Activated naive CD8-positive, alpha-beta T cell (primary cell): ENCODE measurements at regions not wholly inside any gene's neighbourhood (a gene's known extent, or its start where the extent isn't known, plus 50 kb on each side); places are given as distances from the start of the nearest gene placed in this dataset.
"Not testable (repeated sequence)": the region's sequence is repeated elsewhere in the genome, so short reads cannot be mapped to it uniquely, and the experiment has no call there.

Source experiments
- H3K27ac Mint-ChIP-seq: one replicate; pipeline ENCODE4 v1.8.0; 2021; ENCODE audit warnings: mixed read lengths
- H3K27me3 Mint-ChIP-seq: one replicate; pipeline ENCODE4 v1.8.0; 2021; ENCODE audit warnings: mixed read lengths
- H3K36me3 Mint-ChIP-seq: one replicate; pipeline ENCODE4 v1.8.0; 2021; ENCODE audit warnings: mixed read lengths
- H3K4me1 Mint-ChIP-seq: one replicate; pipeline ENCODE4 v1.8.0; 2021; ENCODE audit warnings: low read depth, mixed read lengths
- H3K4me3 Mint-ChIP-seq: one replicate; pipeline ENCODE4 v1.8.0; 2021; ENCODE audit warnings: mild to moderate bottlenecking, mixed read lengths
- H3K9me3 Mint-ChIP-seq: one replicate; pipeline ENCODE4 v1.8.0; 2021; ENCODE audit warnings: low read depth, mixed read lengths

- Mint-ChIP-seq H3K36me3 (no peaks in the 10 kb centered on the region), H3K4me1 (no peaks in the 10 kb centered on the region), H3K27me3 (peaks cover 13% of the 10 kb centered on the region), H3K4me3 (no peak overlapping the region), H3K9me3 (no peaks in the 10 kb centered on the region), H3K27ac (no peak overlapping the region)
Measured at GRCh38 chr12:67062193-67062592, 207.0 kb upstream of the CAND1 start.

GRCh38 chr12:67067453-67068203, 201.5 kb upstream of the CAND1 start:
- no peak overlapping the region for H3K27ac Mint-ChIP-seq
- peak overlapping the region; percentile 89 for H3K4me3 Mint-ChIP-seq
- H3K9me3 Mint-ChIP-seq = no peaks in the 10 kb centered on the region
- H3K36me3 Mint-ChIP-seq = no peaks in the 10 kb centered on the region
- H3K4me1 Mint-ChIP-seq = peaks cover 21% of the 10 kb centered on the region
- H3K27me3 Mint-ChIP-seq = peaks cover 6% of the 10 kb centered on the region

GRCh38 chr12:67068204-67068731, 200.9 kb upstream of the CAND1 start:
- peak overlapping the region; percentile 84 for H3K27ac Mint-ChIP-seq

GRCh38 chr12:67068761-67069450, 200.3 kb upstream of the CAND1 start:
- Mint-ChIP-seq H3K4me3 (peak overlapping the region; percentile 91), H3K4me1 (peaks cover 21% of the 10 kb centered on the region), H3K27ac (peak overlapping the region; percentile 84), H3K36me3 (no peaks in the 10 kb centered on the region), H3K9me3 (no peaks in the 10 kb centered on the region), H3K27me3 (peaks cover 8% of the 10 kb centered on the region)

More at GRCh38 chr12:67068204-67068731, 200.9 kb upstream of the CAND1 start:
- Mint-ChIP-seq H3K27me3 (peaks cover 6% of the 10 kb centered on the region), H3K4me1 (peaks cover 21% of the 10 kb centered on the region), H3K9me3 (no peaks in the 10 kb centered on the region), H3K36me3 (no peaks in the 10 kb centered on the region), H3K4me3 (peak overlapping the region; percentile 89)

- peak overlapping the region; percentile 83 for H3K4me3 Mint-ChIP-seq
- peak overlapping the region; percentile 70 for H3K27ac Mint-ChIP-seq
- no peaks in the 10 kb centered on the region for H3K9me3 Mint-ChIP-seq
- no peaks in the 10 kb centered on the region for H3K36me3 Mint-ChIP-seq
- H3K27me3 Mint-ChIP-seq = peaks cover 8% of the 10 kb centered on the region
- peaks cover 21% of the 10 kb centered on the region for H3K4me1 Mint-ChIP-seq
Measured at GRCh38 chr12:67069451-67070306, 199.5 kb upstream of the CAND1 start.

GRCh38 chr12:67070307-67070600, 198.9 kb upstream of the CAND1 start:
- peaks cover 8% of the 10 kb centered on the region for H3K27me3 Mint-ChIP-seq

GRCh38 chr12:67070604-67071003, 198.6 kb upstream of the CAND1 start:
- Mint-ChIP-seq H3K4me3 (peak overlapping the region; percentile 83), H3K4me1 (peaks cover 21% of the 10 kb centered on the region), H3K27ac (peak overlapping the region; percentile 70), H3K36me3 (no peaks in the 10 kb centered on the region), H3K9me3 (no peaks in the 10 kb centered on the region), H3K27me3 (peaks cover 10% of the 10 kb centered on the region)

More at GRCh38 chr12:67070307-67070600, 198.9 kb upstream of the CAND1 start:
- H3K36me3 Mint-ChIP-seq = no peaks in the 10 kb centered on the region
- peak overlapping the region; percentile 70 for H3K27ac Mint-ChIP-seq
- peak overlapping the region; percentile 83 for H3K4me3 Mint-ChIP-seq
- no peaks in the 10 kb centered on the region for H3K9me3 Mint-ChIP-seq
- peaks cover 21% of the 10 kb centered on the region for H3K4me1 Mint-ChIP-seq

GRCh38 chr12:67072281-67072680, 196.9 kb upstream of the CAND1 start:
- peaks cover 28% of the 10 kb centered on the region for H3K4me1 Mint-ChIP-seq
- not testable (repeated sequence) for H3K27ac Mint-ChIP-seq, H3K4me3 Mint-ChIP-seq, H3K27me3 Mint-ChIP-seq, H3K36me3 Mint-ChIP-seq, H3K9me3 Mint-ChIP-seq

- peaks cover 26% of the 10 kb centered on the region for H3K4me1 Mint-ChIP-seq
- H3K27me3 Mint-ChIP-seq = peaks cover 5% of the 10 kb centered on the region
Measured at GRCh38 chr12:67073336-67073735, 195.8 kb upstream of the CAND1 start.

GRCh38 chr12:67074072-67074471, 195.1 kb upstream of the CAND1 start:
- Mint-ChIP-seq H3K4me3 (no peak overlapping the region), H3K27ac (no peak overlapping the region), H3K4me1 (peaks cover 27% of the 10 kb centered on the region), H3K9me3 (no peaks in the 10 kb centered on the region), H3K27me3 (peaks cover 5% of the 10 kb centered on the region), H3K36me3 (no peaks in the 10 kb centered on the region)

More at GRCh38 chr12:67073336-67073735, 195.8 kb upstream of the CAND1 start:
- H3K36me3 Mint-ChIP-seq = no peaks in the 10 kb centered on the region
- no peaks in the 10 kb centered on the region for H3K9me3 Mint-ChIP-seq
- no peak overlapping the region for H3K4me3 Mint-ChIP-seq
- no peak overlapping the region for H3K27ac Mint-ChIP-seq

- no peak overlapping the region for H3K27ac Mint-ChIP-seq
- peaks cover 34% of the 10 kb centered on the region for H3K4me1 Mint-ChIP-seq
- no peaks in the 10 kb centered on the region for H3K36me3 Mint-ChIP-seq
- H3K27me3 Mint-ChIP-seq = peaks cover 5% of the 10 kb centered on the region
- H3K4me3 Mint-ChIP-seq = no peak overlapping the region
- H3K9me3 Mint-ChIP-seq = no peaks in the 10 kb centered on the region
Measured at GRCh38 chr12:67077617-67078016, 191.5 kb upstream of the CAND1 start.

GRCh38 chr12:67078957-67079356, 190.2 kb upstream of the CAND1 start:
- Mint-ChIP-seq H3K4me3 (no peak overlapping the region), H3K27ac (no peak overlapping the region), H3K4me1 (peaks cover 34% of the 10 kb centered on the region), H3K9me3 (no peaks in the 10 kb centered on the region), H3K36me3 (no peaks in the 10 kb centered on the region), H3K27me3 (peaks cover 5% of the 10 kb centered on the region)

GRCh38 chr12:67080637-67081036, 188.5 kb upstream of the CAND1 start:
- H3K9me3 Mint-ChIP-seq = no peaks in the 10 kb centered on the region
- no peak overlapping the region for H3K27ac Mint-ChIP-seq
- peaks cover 34% of the 10 kb centered on the region for H3K4me1 Mint-ChIP-seq
- H3K27me3 Mint-ChIP-seq = peaks cover 4% of the 10 kb centered on the region
- no peaks in the 10 kb centered on the region for H3K36me3 Mint-ChIP-seq
- H3K4me3 Mint-ChIP-seq = no peak overlapping the region

- Mint-ChIP-seq H3K9me3 (no peaks in the 10 kb centered on the region), H3K4me1 (peaks cover 27% of the 10 kb centered on the region), H3K36me3 (no peaks in the 10 kb centered on the region), H3K27ac (peak overlapping the region; percentile 0), H3K27me3 (peaks cover 4% of the 10 kb centered on the region), H3K4me3 (no peak overlapping the region)
Measured at GRCh38 chr12:67082221-67082620, 186.9 kb upstream of the CAND1 start.

- peaks cover 6% of the 10 kb centered on the region for H3K27me3 Mint-ChIP-seq
- H3K9me3 Mint-ChIP-seq = no peaks in the 10 kb centered on the region
- no peak overlapping the region for H3K4me3 Mint-ChIP-seq
- H3K27ac Mint-ChIP-seq = no peak overlapping the region
- H3K4me1 Mint-ChIP-seq = peaks cover 8% of the 10 kb centered on the region
- no peaks in the 10 kb centered on the region for H3K36me3 Mint-ChIP-seq
Measured at GRCh38 chr12:67085699-67086098, 183.5 kb upstream of the CAND1 start.
